K562 (cell line): ENCODE measurements at regions not wholly inside any gene's neighbourhood (a gene's known extent, or its start where the extent isn't known, plus 50 kb on each side); places are given as distances from the start of the nearest gene placed in this dataset.

Experiments
- ATAC-seq: fragments of 200-7000 bp; cut with Tn5 transposase; 3 replicates; pipeline ENCODE4 v1.9.1; 2020; ENCODE audit warnings: moderate library complexity
- BruUV-seq: library from RNA; stranded (reverse); fragments of 400-500 nt; replicated peaks from 2 replicates; lab custom pipeline; 2021; lab: Mats Ljungman, UMichigan
- CTCF ChIA-PET: fragments of 300-600 bp; formaldehyde crosslinking; extraction: SDS; loops from one replicate; lab custom pipeline; 2021; ENCODE audit warnings: low intra/inter-chr PET ratio; lab: Yijun Ruan, JAX
- POLR2A ChIA-PET: fragments of 300-600, 350-650 bp; sonication (Branson Sonifier 250); formaldehyde crosslinking; extraction: SDS; loops from one replicate; lab custom pipeline; 2021; ENCODE audit warnings: antibody characterized with exemption, inconsistent platforms; lab: Yijun Ruan, JAX
- DNase-seq, 4 experiments: peaks; one replicate each; pipeline versions ENCODE4 v3.0.0 to v3.0.0-alpha.2; 2011 to 2018; ENCODE audit warnings: low spot score in 3 of 4, mixed read lengths in 3 of 4; ENCODE audit errors: extremely low read depth in 1 of 4
- FAIRE-seq: peaks from 2 replicates; lab custom pipeline; 2011; peaks lifted over from hg19 to GRCh38; lab: Jason Lieb, UNC
- H2AFZ ChIP-seq: 2 replicates; pipeline ENCODE4 v1.6.0; 2011; ENCODE audit warnings: low read depth, low read length, control low read depth, inconsistent platforms
- H3K27ac ChIP-seq: fragments of 200-600 bp; 3 replicates; pipeline ENCODE4 v1.8.0; 2011; ENCODE audit warnings: low read depth, mild to moderate bottlenecking, control low read depth, inconsistent platforms, low read length, moderate library complexity, mixed read lengths; ENCODE audit errors: extremely low read depth
- H3K27me3 ChIP-seq, 2 experiments: fragments of 300-600 bp in 1 of 2; 2 replicates in 1 of 2; 3 replicates in 1 of 2; pipeline versions ENCODE4 v1.6.0 to v1.8.0; 2011; ENCODE audit warnings: inconsistent platforms in 2 of 2, low read length in 2 of 2, mild to moderate bottlenecking in 1 of 2, mixed read lengths in 1 of 2, moderate library complexity in 1 of 2; ENCODE audit not compliant: control insufficient read depth in 2 of 2, insufficient read depth in 2 of 2
- H3K36me3 ChIP-seq: fragments of 300-600 bp; 3 replicates; pipeline ENCODE4 v1.8.0; 2011; ENCODE audit warnings: mild to moderate bottlenecking, low read length, inconsistent platforms; ENCODE audit not compliant: control insufficient read depth, insufficient read depth
- H3K4me1 ChIP-seq, 2 experiments: fragments of 200-600 bp in 1 of 2; replicated peaks in 1 of 2; 2 replicates in 1 of 2; 3 replicates in 1 of 2; pipeline versions ENCODE4 v1.5.1 to v1.8.0; 2011; ENCODE audit warnings: inconsistent platforms in 2 of 2, low read length in 2 of 2, mild to moderate bottlenecking in 1 of 2, mixed read lengths in 1 of 2, moderate library complexity in 1 of 2; ENCODE audit not compliant: control insufficient read depth in 2 of 2, insufficient read depth in 2 of 2
- H3K4me2 ChIP-seq: 2 replicates; pipeline ENCODE4 v1.6.1; 2011; ENCODE audit warnings: low read length, control low read depth, inconsistent platforms, mixed read lengths; ENCODE audit not compliant: insufficient read depth
- H3K4me3 ChIP-seq: fragments of 200-600 bp; sonication (generic), shearing (Covaris generic); 2 replicates; pipeline ENCODE4 v1.5.1; 2016; ENCODE audit warnings: control low read depth, inconsistent platforms
- H3K79me2 ChIP-seq: fragments of 200-600 bp; 3 replicates; pipeline ENCODE4 v1.8.0; 2011; ENCODE audit warnings: low read length, inconsistent platforms; ENCODE audit not compliant: control insufficient read depth, insufficient read depth
- H3K9ac ChIP-seq, 2 experiments: 2 replicates each; pipeline versions ENCODE4 v1.6.0 to v1.6.1; 2011; ENCODE audit warnings: low read depth in 2 of 2, low read length in 2 of 2, control low read depth in 1 of 2, inconsistent platforms in 1 of 2, mild to moderate bottlenecking in 1 of 2, mixed read lengths in 1 of 2; ENCODE audit not compliant: insufficient read depth in 1 of 2
- H3K9me1 ChIP-seq: one replicate; pipeline ENCODE4 v1.6.0; 2011; ENCODE audit warnings: inconsistent platforms, mild to moderate bottlenecking, low read length, moderate library complexity; ENCODE audit not compliant: control insufficient read depth, insufficient read depth
- H3K9me3 ChIP-seq: replicated peaks from 2 replicates; pipeline ENCODE4 v1.5.1; 2011; ENCODE audit warnings: low read depth, low read length, inconsistent platforms; ENCODE audit not compliant: control insufficient read depth, insufficient read depth
- H4K20me1 ChIP-seq: replicated peaks from 2 replicates; pipeline ENCODE4 v1.6.1; 2011; ENCODE audit warnings: low read length, inconsistent platforms, mixed read lengths; ENCODE audit not compliant: control insufficient read depth, insufficient read depth
- DACH1 ChIP-seq: fragments of 450-650 bp; IDR thresholded peaks from 2 replicates; pipeline ENCODE4 v1.6.1; 2018; ENCODE audit not compliant: partially characterized antibody
- FOXJ2 ChIP-seq: fragments of 200-800 bp; sonication (Bioruptor generic); IDR thresholded peaks from 2 replicates; pipeline ENCODE4 v1.6.1; 2016; ENCODE audit warnings: missing genetic modification characterization, missing compliant biosample characterization
- HMG20A ChIP-seq: fragments of 450-650 bp; formaldehyde crosslinking; conservative IDR thresholded peaks from 2 replicates; pipeline ENCODE4 v1.4.0; 2020; ENCODE audit warnings: mild to moderate bottlenecking, mixed read lengths
- ID3 ChIP-seq, 2 experiments: fragments of 250-450 bp in 1 of 2; fragments of 450-650 bp in 1 of 2; sonication (Bioruptor Pico) in 1 of 2; IDR thresholded peaks; 2 replicates each; pipeline versions ENCODE4 v1.6.1 to v1.8.0; 2016 to 2021; ENCODE audit warnings: mild to moderate bottlenecking in 2 of 2, moderate library complexity in 2 of 2, missing compliant biosample characterization in 1 of 2, missing genetic modification characterization in 1 of 2
- ILK ChIP-seq: fragments of 450-650 bp; IDR thresholded peaks from 2 replicates; pipeline ENCODE4 v1.6.1; 2016; ENCODE audit warnings: missing genetic modification characterization, low read depth, mild to moderate bottlenecking, missing compliant biosample characterization, moderate library complexity, borderline replicate concordance
- MLLT1 ChIP-seq, 2 experiments: fragments of 450-650 bp; IDR thresholded peaks; 2 replicates each; pipeline ENCODE4 v1.6.1; 2016
- PHF8 ChIP-seq: fragments of 200-600 bp; sonication (generic); IDR thresholded peaks from 2 replicates; pipeline ENCODE4 v1.6.1; 2012; ENCODE audit warnings: mixed run types, mild to moderate bottlenecking, inconsistent platforms, low read length, moderate library complexity, borderline replicate concordance
- PHTF2 ChIP-seq: fragments of 250-450 bp; sonication (Bioruptor Pico); IDR thresholded peaks from 2 replicates; pipeline ENCODE4 v1.5.0; 2021; ENCODE audit warnings: mild to moderate bottlenecking
- POLR3G ChIP-seq: IDR thresholded peaks from 2 replicates; pipeline ENCODE4 v1.6.1; 2011; ENCODE audit not compliant: insufficient read length, insufficient replicate concordance; ENCODE audit errors: extremely low read depth
- PRPF4 ChIP-seq: fragments of 200-400 bp; formaldehyde crosslinking; IDR thresholded peaks from one replicate; pipeline ENCODE4 v1.6.1; 2017; ENCODE audit warnings: low read length, low read depth, mild to moderate bottlenecking; ENCODE audit not compliant: insufficient read depth, poor library complexity, severe bottlenecking
- RAD51 ChIP-seq: fragments of 450-650 bp; IDR thresholded peaks from 2 replicates; pipeline ENCODE4 v1.7.1; 2016; ENCODE audit warnings: low read depth, mild to moderate bottlenecking, borderline replicate concordance
- STAG1 ChIP-seq: sonication (generic); formaldehyde crosslinking; IDR thresholded peaks from 2 replicates; pipeline ENCODE4 v1.5.0; 2020; ENCODE audit warnings: missing genetic modification reagents, borderline replicate concordance
- TAF15 ChIP-seq: fragments of 200-400 bp; formaldehyde crosslinking; IDR thresholded peaks from 2 replicates; pipeline ENCODE4 v1.6.1; 2017; ENCODE audit warnings: mild to moderate bottlenecking, low read depth, low read length, moderate library complexity
- ZBTB34 ChIP-seq: fragments of 250-450 bp; sonication (Bioruptor Pico); IDR thresholded peaks from 2 replicates; pipeline ENCODE4 v1.8.0; 2021; ENCODE audit warnings: mild to moderate bottlenecking, moderate library complexity
- ZFP30 ChIP-seq: fragments of 250-450 bp; sonication (Bioruptor Pico); IDR thresholded peaks from 2 replicates; pipeline ENCODE4 v1.8.0; 2022; ENCODE audit warnings: moderate library complexity, mild to moderate bottlenecking, inconsistent platforms, borderline replicate concordance
- ZKSCAN8 ChIP-seq: fragments of 200-800 bp; sonication (Bioruptor generic); IDR thresholded peaks from 2 replicates; pipeline ENCODE4 v1.6.1; 2016; ENCODE audit warnings: missing genetic modification characterization, missing compliant biosample characterization
- WGBS: fragments of 100-300 bp; shearing (Covaris generic); methylation state at CpG from one replicate; pipeline ENCODE4 v1.1.6; 2016; ENCODE audit warnings: low coverage, mixed read lengths; ENCODE audit not compliant: insufficient coverage; ENCODE audit errors: missing lambda C conversion rate; 5-methylcytosine and 5-hydroxymethylcytosine counted together
- in situ Hi-C: fragments of 300-500 bp; cut with MboI; formaldehyde crosslinking; loops from 4 replicates; pipeline ENCODE4 v1.15.0; 2018; ENCODE audit warnings: inconsistent platforms, mixed read lengths
- intact Hi-C: fragments of 100-400 bp; cut with micrococcal nuclease; formaldehyde crosslinking; loops from 2 replicates; pipeline ENCODE4 v1.14.2; 2022
- TF ChIP-seq, protein P1 (sequence below): sonication (generic); formaldehyde crosslinking; IDR thresholded peaks from 2 replicates; pipeline ENCODE4 v1.8.1; 2023; ENCODE audit warnings: mild to moderate bottlenecking, missing genetic modification reagents

GRCh38 chr3:144045766-144046165 lies 74.1 kb downstream of the DIPK2A start:
- no peaks in the 10 kb centered on the region for H3K79me2 ChIP-seq
- TF ChIP-seq PHTF2, result no peak
- no peak for TF ChIP-seq ZBTB34 (CRISPR knock-in tag)
- no peak for TF ChIP-seq PRPF4
- TF ChIP-seq RAD51, result no peak
- no peak for TF ChIP-seq MLLT1 (IDR thresholded peaks at IDR 0.05)
- TF ChIP-seq POLR3G, result no peak
- TF ChIP-seq TAF15, result no peak
- no peak for TF ChIP-seq PHF8
- no peak for TF ChIP-seq FOXJ2 (tag)
- TF ChIP-seq HMG20A (CRISPR knock-in tag), result no peak
- TF ChIP-seq, protein P1, sequence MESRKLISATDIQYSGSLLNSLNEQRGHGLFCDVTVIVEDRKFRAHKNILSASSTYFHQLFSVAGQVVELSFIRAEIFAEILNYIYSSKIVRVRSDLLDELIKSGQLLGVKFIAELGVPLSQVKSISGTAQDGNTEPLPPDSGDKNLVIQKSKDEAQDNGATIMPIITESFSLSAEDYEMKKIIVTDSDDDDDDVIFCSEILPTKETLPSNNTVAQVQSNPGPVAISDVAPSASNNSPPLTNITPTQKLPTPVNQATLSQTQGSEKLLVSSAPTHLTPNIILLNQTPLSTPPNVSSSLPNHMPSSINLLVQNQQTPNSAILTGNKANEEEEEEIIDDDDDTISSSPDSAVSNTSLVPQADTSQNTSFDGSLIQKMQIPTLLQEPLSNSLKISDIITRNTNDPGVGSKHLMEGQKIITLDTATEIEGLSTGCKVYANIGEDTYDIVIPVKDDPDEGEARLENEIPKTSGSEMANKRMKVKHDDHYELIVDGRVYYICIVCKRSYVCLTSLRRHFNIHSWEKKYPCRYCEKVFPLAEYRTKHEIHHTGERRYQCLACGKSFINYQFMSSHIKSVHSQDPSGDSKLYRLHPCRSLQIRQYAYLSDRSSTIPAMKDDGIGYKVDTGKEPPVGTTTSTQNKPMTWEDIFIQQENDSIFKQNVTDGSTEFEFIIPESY (CRISPR knock-in tag), result no peak
- no peak for TF ChIP-seq STAG1 (CRISPR knock-in tag)
- TF ChIP-seq ZKSCAN8, result no peak
- TF ChIP-seq DACH1, result no peak
- no peak for TF ChIP-seq ZFP30 (CRISPR knock-in tag)
- no peak for TF ChIP-seq ID3 (CRISPR knock-in tag; IDR thresholded peaks at IDR 0.05)
- TF ChIP-seq ID3 (tag; IDR thresholded peaks at IDR 0.05), result no peak
- TF ChIP-seq ILK, result no peak

More at GRCh38 chr3:144045766-144046165, 74.1 kb downstream of the DIPK2A start:
- Histone ChIP-seq H3K4me3 (no peak overlapping the region), H3K27ac (no peak overlapping the region), H3K4me2 (no peak overlapping the region), H3K9ac (no peak overlapping the region), H3K27me3 (no peaks in the 10 kb centered on the region), H3K4me1 (no peaks in the 10 kb centered on the region), H2AFZ (no peak overlapping the region), H3K9me1 (no peaks in the 10 kb centered on the region), H3K9me3 (no peaks in the 10 kb centered on the region), H3K36me3 (no peaks in the 10 kb centered on the region), H4K20me1 (no peaks in the 10 kb centered on the region)
- ChIA-PET POLR2A (no interaction called here), CTCF (no interaction called here)
- in situ Hi-C loops, result no loop called here
- 0% methylated on average over 1 of the region's 1 CpG for WGBS
- no TSS peak for BruUV-seq
- no peak for DNase-seq
- no peak for FAIRE-seq
- no peak for ATAC-seq
- intact Hi-C loops, result no loop called here
